ENCODE measurements at regions not wholly inside any gene's neighbourhood (a gene's known extent, or its start where the extent isn't known, plus 50 kb on each side); places are given as distances from the start of the nearest gene placed in this dataset.

- no peak for TF ChIP-seq CTCF (conservative IDR thresholded peaks at IDR 0.05; ENCODE audit: control insufficient read depth, insufficient read depth, low read depth, low read length)
- no peak for DNase-seq (ENCODE audit: low read depth)
- no peak overlapping the region for H3K4me3 ChIP-seq (ENCODE audit: control insufficient read depth, low read depth, low read length)
These were observed 74.7 kb upstream of the ADAMTS16 start for GRCh38 chr5:5065472-5065871.

GRCh38 chr5:5066276-5067186 is 73.6 kb upstream of the ADAMTS16 start:
- TF ChIP-seq CTCF (conservative IDR thresholded peaks at IDR 0.05; ENCODE audit: control insufficient read depth, insufficient read depth, low read depth, low read length): no peak
- H3K4me3 ChIP-seq (ENCODE audit: control insufficient read depth, low read depth, low read length): no peak overlapping the region
- peak; percentile 22 for DNase-seq (ENCODE audit: low read depth)

- DNase-seq (ENCODE audit: low read depth): no peak
- no peak overlapping the region for H3K4me3 ChIP-seq (ENCODE audit: control insufficient read depth, low read depth, low read length)
- TF ChIP-seq CTCF (conservative IDR thresholded peaks at IDR 0.05; ENCODE audit: control insufficient read depth, insufficient read depth, low read depth, low read length): no peak
These were observed 70.3 kb upstream of the ADAMTS16 start for GRCh38 chr5:5069851-5070250.

- no peak for TF ChIP-seq CTCF (conservative IDR thresholded peaks at IDR 0.05; ENCODE audit: control insufficient read depth, insufficient read depth, low read depth, low read length)
- DNase-seq (ENCODE audit: low read depth): no peak
- no peak overlapping the region for H3K4me3 ChIP-seq (ENCODE audit: control insufficient read depth, low read depth, low read length)
These were observed 68.6 kb upstream of the ADAMTS16 start for GRCh38 chr5:5071554-5071953.

GRCh38 chr5:5077236-5077635 is 62.9 kb upstream of the ADAMTS16 start:
- TF ChIP-seq CTCF (conservative IDR thresholded peaks at IDR 0.05; ENCODE audit: control insufficient read depth, insufficient read depth, low read depth, low read length): no peak
- DNase-seq (ENCODE audit: low read depth): no peak
- H3K4me3 ChIP-seq (ENCODE audit: control insufficient read depth, low read depth, low read length): no peak overlapping the region

- H3K4me3 ChIP-seq (ENCODE audit: control insufficient read depth, low read depth, low read length): no peak overlapping the region
- no peak for DNase-seq (ENCODE audit: low read depth)
- no peak for TF ChIP-seq CTCF (conservative IDR thresholded peaks at IDR 0.05; ENCODE audit: control insufficient read depth, insufficient read depth, low read depth, low read length)
These were observed 61.9 kb upstream of the ADAMTS16 start for GRCh38 chr5:5078009-5078897.
